ENCODE measurements at regions not wholly inside any gene's neighbourhood (a gene's known extent, or its start where the extent isn't known, plus 50 kb on each side); places are given as distances from the start of the nearest gene placed in this dataset.
"Not testable (repeated sequence)": the region's sequence is repeated elsewhere in the genome, so short reads cannot be mapped to it uniquely, and the experiment has no call there.

GRCh38 chr1:238912148-238912547 lies 474.2 kb upstream of the CHRM3 start:
- DNase-seq (ENCODE audit: low read depth): no peak

DNA sequence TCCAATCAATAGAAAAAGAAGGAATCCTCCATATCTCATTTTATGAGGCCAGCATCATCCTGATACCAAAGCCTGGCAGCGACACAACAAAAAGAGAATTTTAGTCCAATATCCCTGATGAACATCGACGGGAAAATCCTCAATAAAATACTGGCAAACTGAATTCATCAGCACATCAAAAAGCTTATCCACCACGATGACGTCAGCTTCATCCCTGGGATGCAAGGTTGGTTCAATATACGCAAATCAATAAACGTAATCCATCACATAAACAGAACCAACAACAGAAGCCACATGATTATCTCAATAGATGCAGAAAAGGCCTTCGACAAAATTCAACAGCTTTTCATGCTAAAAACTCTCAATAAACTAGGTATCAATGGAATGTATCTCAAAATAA lies 483.6 kb upstream of the CHRM3 start:
- not testable (repeated sequence) for DNase-seq (ENCODE audit: low read depth)

DNA sequence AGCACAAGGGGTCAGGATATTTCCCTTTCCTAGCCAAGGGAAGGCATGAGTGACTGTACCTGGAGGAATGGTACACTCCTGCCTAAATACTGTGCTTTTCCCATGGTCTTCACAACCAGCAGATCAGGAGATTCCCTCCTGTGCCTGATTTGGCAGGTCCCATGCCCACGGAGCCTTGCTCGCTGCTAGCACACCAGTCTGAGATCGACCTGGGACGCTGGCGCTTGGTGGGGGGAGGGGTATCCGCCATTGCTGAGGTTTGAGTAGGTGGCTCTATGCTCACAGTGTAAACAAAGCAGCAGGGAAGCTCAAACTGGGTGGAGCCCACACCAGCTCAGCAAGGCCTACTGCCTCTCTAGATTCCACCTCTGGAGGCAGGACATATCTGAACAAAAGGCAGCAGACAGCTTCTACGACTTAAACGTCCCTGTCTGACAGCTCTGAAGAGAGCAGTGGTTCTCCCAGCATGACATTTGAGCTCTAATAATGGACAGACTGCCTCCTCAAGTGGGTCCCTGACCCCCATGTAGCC lies 486.0 kb upstream of the CHRM3 start:
- no peak for DNase-seq (ENCODE audit: low read depth)

DNA sequence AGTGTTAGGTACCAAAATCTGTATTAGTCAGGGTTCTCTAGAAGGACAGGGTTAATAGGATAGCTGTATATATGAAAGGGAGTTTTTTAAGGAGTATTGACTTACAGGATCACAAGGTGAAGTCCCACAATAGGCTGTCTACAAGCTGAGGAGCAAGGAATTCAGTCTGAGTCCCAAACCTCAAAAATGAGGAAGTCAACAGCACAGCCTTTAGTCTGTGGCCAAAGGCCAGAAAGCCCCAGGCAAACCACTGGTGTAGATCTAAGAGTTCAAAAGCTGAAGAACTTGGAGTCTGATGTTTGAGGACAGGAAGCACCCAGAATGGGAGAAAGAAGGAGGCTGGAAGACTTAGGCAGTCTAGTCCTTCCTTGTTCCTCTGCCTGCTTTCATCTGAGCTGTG lies 487.5 kb upstream of the CHRM3 start:
- peak; percentile 47 for DNase-seq (ENCODE audit: low read depth)

- DNase-seq (ENCODE audit: low read depth): peak; percentile 6
Observed at GRCh38 chr1:238895911-238896310, 490.5 kb upstream of the CHRM3 start.

GRCh38 chr1:238892612-238893011 lies 493.8 kb upstream of the CHRM3 start:
- peak; percentile 41 for DNase-seq (ENCODE audit: low read depth)

- no peak for DNase-seq (ENCODE audit: low read depth)
Observed at GRCh38 chr1:238861342-238862066, 524.9 kb upstream of the CHRM3 start.

DNA sequence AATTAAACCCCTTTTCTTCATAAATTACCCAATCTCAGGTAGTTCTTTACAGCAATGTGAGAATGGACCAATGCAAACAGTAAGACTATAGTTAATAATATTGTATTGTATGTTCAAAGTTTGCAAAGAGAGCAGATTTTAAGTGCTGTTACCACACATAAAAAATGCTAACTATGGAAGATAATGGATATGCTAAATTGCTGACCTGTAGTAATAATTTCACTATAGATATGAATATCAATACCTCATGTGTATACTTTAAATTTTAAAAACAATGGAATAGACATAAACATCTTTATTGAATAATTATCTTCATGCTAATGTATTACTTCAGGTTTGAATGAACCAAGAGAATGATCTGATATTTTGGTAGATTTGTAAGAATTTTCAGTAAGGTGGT lies 552.4 kb upstream of the CHRM3 start:
- DNase-seq (ENCODE audit: low read depth): no peak

DNA sequence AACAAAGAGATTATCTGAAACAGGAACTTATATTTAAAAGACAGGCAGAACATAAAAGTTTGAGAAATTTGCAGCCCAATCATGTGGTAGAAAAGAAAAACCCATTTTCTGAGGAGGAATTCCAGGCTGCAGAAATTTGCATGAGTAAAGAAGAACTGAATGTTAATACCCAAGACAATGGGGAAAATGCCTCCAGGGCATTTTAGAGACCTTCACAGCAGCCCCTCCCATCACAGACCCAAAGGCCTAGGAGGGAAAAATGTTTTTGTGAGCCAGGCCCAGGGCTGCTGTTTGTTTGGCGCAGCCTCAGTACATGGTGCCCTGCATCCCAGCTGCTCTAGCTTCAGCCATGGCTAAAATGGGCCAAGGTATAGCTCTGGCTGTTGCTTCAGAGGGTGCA lies 554.3 kb upstream of the CHRM3 start:
- no peak for DNase-seq (ENCODE audit: low read depth)

- no peak for DNase-seq (ENCODE audit: low read depth)
Observed at GRCh38 chr1:238830036-238830611, 556.2 kb upstream of the CHRM3 start.

- no peak for DNase-seq (ENCODE audit: low read depth)
Observed at GRCh38 chr1:238826891-238827290, 559.5 kb upstream of the CHRM3 start.

DNA sequence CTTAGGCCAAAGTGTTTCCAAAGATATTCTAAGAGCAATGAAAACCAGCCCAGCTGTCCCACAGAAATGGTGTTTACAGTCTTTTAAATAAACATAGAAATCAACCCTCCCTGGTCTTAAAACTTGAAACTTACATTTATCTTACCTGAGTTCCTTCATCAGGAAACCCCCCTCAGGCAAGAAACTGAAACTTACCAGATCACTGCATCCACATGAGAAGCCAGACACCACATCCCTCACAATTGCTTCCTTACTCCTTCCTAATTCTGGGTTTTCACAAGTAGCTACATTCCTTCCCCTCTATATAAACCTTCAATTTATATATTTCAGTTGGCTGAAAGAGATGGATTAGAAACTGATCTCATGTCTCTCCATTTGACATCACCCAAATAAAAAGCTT lies 563.0 kb upstream of the CHRM3 start:
- DNase-seq (ENCODE audit: low read depth): no peak

DNA sequence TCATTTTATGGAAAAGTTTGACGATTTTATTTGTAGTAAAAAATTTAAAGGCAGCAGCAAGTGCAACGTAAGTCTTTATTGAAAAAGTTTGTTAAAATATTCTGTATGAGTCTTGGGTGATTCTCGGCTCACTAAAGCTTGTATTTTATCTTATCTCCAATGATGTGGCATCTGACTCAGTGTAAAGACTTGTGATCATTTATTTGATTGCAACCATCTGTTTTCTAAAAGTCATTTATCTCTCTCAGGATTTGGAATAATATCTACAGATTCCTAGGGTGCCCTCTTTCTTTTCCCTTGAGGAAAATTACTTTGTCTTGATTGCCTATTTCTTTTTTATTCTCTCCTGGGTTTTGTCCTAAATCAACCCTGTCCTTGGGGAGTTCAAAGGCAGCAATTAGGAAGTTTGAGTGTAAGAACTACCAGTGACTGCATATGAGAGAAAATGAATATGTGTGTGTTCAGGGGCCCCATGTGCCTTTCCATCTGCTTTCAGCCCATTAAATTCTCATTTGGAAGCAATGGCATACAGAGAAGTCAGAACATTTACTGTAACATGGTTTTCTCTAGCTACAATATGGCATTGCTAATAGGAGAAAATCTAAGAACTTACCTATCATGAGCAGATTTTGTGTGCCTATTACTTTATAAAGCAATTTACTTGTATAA lies 575.0 kb upstream of the CHRM3 start:
- DNase-seq (ENCODE audit: low read depth): peak; percentile 53

DNA sequence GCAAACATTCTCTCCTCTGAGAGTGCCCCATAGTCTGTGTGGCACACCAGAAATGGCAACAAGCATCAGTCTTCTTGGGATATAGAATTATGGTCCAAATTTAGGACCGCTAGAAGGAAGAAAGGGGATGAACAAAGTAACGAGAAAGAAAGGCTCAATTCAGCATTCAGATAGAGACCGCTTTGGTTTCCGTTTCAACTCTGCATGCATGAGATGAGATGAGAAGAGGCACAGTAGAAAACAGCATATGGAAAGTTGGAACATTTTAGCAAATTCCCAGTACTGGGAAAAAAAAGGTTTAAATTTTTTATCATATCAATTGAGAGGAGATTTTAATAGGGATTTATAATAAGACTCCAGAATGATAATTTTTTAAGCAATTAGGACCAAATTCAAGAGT lies 595.5 kb upstream of the CHRM3 start:
- DNase-seq (ENCODE audit: low read depth): no peak

GRCh38 chr1:238789916-238790667 lies 596.3 kb upstream of the CHRM3 start:
- DNase-seq (ENCODE audit: low read depth): no peak

GRCh38 chr1:238787471-238787870 lies 598.9 kb upstream of the CHRM3 start:
- no peak for DNase-seq (ENCODE audit: low read depth)

DNA sequence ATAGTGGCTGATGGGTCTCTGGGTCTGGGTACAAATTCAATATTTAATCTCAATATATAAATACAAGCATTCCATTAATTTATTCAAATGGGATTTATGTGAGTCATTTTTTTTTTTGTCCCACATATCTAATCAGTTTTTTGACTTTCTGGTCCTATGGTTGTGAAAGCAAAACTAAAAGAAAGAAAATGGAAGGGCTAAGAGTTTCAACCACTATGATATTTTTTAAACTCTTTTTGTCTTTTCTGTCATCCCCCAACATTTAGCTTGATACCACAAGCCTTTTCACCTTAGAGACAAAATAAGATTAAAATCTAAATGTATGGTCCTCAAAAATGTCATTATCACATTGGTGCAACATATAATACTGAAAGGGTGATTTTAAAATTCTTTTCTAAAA lies 602.7 kb upstream of the CHRM3 start:
- no peak for DNase-seq (ENCODE audit: low read depth)

- DNase-seq (ENCODE audit: low read depth): no peak
Observed at GRCh38 chr1:238779716-238780115, 606.7 kb upstream of the CHRM3 start.

GRCh38 chr1:238778113-238778512 lies 608.3 kb upstream of the CHRM3 start:
- peak; percentile 26 for DNase-seq (ENCODE audit: low read depth)

- DNase-seq (ENCODE audit: low read depth): peak; percentile 57
Observed at GRCh38 chr1:238777551-238777950, 608.8 kb upstream of the CHRM3 start.

GRCh38 chr1:238776126-238776525 lies 610.2 kb upstream of the CHRM3 start:
- no peak for DNase-seq (ENCODE audit: low read depth)

DNA sequence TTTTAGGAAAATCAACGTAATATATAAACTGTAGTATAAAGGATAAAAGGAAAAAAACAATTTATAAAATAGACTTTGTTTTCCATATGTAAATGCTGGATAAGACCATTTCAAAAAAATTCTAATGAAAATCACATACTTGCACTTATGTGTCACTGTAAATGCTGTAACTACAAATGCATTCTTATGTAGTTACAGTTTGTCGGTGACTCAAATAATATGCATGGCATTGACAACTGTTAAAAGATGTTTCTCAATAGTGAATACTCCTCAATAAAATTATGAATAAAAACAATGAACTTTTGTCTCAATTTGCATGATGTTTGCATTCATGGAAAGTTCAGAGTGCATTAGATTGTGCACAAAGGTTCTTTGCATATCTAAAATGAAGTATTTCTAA lies 614.0 kb upstream of the CHRM3 start:
- DNase-seq (ENCODE audit: low read depth): peak; percentile 16
